Limb (tissue), 2 donors: ENCODE measurements at regions not wholly inside any gene's neighbourhood (a gene's known extent, or its start where the extent isn't known, plus 50 kb on each side); places are given as distances from the start of the nearest gene placed in this dataset.
A peak's percentile ranks its signal among the peaks of the same experiment; 100 is the strongest.

Source experiments
- DNase-seq, 2 donors: peaks; one replicate each; pipeline ENCODE4 v3.0.0-alpha.2; 2016; ENCODE audit errors: extremely low spot score in 2 of 2

DNA sequence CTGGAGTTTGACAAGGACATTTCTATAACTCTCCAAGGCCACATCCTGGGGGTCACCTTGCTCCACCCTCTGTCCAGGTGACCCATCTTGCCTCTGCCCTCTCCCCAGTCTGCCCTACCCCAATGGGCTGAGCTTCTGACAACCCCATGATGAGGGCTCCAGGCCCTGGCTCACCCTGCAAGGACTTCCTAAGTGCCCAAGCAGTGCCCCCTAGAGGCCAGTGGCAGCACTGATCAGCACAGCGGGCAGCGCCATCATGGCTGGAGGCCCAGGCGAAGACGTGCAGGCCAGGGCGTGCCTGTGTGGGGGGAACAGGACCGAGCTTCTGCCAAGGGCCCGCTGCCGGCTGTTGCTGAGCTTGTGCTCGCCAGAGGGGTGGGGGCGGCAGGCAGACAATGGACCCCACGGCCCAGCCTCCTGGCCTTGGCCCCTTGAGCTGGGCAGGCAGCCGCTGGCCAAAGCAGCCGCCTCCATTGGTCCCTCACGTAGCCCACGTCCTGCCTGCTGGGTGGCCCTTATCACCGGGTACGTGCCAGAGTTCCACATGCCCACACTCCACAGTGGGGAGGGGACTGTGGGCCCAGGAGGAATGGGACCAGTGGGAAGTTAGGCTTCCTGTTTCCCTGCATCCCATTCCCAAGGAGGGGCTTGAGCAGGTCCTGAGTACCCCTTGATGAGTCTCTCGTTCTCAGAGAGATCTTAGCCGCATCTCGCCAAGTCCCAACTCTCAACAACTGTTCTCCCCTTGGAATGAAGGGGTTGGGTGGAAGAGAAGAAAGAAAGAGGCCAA lies 64.3 kb downstream of the MRPL14 start:
- no peak for DNase-seq

DNA sequence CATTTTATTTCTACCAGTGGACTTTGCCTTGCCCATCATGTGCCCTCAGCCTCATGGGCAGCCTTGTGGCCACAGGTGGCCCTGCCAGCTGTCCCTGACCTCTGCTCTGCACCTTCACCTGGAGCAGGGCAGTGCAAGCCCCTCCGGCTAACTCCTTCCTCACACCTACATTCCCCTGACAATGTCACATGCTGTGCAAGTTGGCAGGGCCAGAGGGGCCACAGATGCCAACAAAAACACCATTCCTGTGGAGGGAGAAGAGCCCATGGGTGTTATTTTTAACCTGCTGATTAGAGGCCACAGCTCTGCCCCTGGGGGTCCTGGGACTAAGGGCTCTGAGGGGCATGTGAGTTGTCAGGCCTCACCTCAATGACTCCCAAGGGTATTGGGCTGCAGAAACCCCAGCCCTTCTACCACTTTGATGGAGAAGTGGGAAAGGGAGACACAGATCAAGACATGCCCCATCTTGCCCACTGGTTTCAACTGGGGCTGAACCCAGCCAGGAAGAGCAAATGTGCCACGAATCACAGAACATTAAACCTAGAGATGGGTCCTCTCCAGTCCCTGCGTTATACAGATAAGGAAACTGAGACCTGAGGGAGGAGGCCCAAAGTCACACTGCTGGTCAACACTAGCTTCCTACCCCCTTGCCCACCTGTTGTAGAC lies 65.0 kb downstream of the MRPL14 start:
- DNase-seq = no peak

DNA sequence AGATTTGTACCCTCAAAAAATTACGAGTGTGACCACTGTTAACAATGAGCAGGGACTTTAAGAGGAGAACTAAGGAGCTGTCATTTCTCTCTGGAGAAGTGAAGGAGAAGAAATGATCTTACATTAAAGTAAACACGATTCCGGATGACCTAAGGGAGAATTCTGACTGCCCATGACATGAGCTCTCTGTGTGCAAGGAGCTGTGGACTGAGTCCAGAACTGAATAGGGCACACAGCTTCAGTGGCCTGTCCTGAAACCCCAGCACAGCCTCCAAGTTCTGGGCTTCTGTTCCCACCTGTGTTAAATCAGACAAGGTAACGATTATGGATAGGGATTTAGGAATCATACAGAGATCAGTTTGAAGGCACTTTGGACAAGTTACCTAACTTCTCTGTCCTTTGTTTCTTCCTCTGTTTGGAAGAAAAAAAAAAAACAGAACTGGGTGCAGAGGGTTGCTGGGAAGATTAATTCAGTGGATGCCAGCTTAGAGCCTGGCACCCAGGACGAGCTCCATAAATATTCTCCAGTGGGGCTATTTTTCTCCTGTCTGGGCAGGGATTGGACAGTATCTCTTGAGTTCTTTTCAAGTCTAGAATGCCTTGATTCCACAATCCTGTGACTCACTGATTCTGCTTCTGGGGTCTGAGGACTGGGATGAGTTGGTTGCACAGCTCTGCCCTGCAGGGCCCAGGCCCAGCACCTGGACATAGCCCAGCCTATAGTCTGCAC lies 65.7 kb downstream of the MRPL14 start:
- no peak for DNase-seq

DNA sequence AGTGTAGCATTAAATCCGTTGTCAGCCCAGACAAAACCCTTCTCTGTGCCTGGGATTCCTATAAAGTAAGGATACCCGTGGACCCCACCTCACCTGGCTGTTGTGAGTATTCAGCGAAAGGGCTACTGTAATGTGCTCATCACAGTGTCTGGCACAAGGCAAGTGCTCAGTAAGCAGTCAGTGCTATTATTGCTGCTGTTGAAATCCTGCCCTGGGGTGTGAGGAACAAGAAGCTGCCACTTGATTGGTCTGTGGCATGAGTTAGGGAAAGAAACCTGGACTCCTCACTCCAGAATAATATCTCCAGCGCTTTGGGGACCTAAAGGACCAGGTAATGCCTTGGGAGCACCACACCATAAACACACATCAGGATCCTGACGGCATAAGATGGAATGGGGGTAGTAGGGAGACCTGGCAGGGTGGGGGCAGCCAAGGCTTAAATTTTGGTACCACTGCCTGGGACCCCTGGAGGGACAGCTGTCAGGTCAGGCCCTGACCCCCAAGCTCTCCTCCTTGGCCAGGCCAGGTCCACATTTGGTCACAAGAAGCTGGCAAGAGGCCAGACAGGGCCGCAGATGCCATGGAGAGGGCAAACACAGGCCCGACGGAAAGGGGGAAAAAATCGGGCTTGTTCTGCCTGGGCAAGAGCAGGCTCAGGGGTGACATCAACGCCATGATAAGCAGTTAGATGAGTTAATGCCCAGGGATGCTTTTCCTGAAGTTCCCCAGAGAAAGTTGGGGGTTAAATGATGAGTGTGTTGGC lies 66.5 kb downstream of the MRPL14 start:
- no peak for DNase-seq

DNA sequence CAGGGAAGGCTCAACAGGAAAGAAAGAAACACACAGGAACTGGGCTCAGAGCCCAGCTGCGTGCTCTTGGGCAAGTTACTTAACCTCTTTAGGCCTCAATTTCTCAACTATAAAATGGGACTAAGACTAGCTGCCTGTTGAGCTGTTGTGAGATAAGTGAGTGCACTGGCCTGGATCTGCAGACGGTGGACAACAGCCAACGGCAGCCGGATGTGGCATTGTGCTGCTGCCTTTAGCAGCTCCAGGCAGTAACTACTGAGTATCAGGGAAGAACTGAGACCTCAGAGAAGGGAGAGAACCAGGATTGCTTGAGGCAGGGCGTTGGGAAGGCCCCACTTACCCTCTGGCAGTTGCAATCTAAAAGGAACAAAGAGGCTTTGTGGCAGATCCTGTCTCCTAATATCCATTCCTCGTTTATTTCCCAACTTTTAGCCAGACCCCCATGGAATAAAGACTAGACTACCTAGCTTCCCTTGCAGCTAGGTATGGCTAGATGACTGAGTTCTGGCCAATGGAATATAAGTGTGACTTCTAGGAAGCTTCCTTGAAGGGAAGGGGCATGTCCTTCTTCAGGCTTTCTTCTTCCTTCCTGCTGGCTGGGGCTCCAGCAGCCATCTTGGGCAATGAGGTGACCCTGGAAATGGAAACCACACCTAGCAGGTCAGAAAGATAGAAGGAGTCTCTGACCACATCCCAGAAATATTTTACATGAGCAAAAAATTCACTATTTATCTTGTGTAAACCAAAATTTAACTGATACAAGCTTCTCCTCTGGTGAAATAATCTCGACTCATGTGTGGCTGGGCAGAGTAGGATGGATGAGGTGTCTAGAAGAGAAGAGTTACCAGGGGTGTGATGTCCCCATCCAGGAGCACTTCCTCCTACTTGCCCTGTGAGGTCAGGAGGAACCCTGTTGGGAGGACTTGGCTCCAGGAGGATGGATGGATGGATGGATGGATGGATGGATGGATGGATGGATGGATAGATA lies 67.6 kb downstream of the MRPL14 start:
- no peak for DNase-seq

DNA sequence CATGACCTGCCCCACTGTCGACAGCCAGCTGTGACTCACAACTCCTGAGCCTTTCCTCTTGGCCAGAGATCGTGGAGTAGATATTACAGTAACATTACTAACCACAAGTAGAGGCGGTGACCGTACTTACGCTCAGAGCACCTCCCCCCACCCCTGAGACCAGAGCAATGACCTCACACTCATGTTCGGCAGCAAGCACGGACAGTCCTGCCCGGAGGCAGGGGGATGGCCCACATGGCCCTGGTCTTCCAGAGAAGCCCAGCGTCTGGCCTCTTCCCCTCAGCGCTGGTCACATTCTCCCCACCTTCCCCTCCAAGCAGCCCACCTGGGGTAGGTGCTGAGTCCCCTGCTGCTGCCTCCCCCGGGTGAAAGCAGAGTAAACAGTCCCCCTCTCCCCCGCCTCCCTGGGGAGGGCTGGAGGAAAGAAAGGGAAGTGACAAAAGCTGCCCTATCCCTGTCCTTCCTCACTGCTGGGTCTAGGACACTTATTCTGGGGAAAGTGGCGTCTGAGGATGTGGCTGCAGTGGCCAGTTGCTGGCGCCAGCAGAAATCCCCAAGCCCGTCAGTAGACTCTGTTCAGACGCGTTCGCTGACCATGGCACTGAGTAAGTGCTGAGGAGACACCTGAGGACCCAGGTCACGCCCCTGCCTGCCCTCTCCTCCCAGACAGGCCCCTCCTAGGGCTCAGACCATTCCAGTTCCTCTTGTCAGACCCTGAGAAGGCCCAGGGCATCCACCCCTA lies 68.5 kb downstream of the MRPL14 start:
- peak in 1 of 2 donors; percentile 49 for DNase-seq

DNA sequence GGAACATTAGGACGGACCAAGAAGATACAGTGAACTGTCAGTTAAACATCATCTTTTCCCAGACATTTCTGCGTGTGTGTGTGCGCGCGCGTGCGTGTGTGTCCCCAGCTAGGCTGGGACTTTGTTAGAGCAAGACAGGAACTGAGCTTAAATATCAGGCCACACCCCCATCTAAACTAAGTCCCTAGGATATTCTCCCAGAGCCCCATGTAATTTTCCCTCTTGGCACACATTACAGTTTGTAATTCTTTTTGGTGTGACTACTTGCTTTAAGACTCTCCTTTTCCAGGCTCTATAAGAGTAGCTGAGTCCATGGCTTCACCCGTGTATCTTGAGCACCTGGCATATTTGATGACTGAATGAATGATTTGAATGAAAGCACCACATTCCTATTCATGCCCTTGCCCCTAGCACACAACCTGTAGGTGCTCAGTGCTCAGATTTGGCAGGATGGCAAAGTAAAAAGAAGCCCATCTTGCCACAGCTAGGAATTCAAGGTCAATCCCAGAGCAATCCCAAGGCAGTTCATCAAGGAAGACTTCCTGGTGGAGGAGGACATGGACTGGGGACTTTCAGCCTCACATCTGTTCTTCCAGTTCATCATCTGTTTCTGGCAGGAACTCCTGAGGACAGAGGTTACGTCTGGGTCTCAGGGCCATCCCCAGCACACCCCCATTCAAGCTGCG lies 69.2 kb downstream of the MRPL14 start:
- no peak for DNase-seq

DNA sequence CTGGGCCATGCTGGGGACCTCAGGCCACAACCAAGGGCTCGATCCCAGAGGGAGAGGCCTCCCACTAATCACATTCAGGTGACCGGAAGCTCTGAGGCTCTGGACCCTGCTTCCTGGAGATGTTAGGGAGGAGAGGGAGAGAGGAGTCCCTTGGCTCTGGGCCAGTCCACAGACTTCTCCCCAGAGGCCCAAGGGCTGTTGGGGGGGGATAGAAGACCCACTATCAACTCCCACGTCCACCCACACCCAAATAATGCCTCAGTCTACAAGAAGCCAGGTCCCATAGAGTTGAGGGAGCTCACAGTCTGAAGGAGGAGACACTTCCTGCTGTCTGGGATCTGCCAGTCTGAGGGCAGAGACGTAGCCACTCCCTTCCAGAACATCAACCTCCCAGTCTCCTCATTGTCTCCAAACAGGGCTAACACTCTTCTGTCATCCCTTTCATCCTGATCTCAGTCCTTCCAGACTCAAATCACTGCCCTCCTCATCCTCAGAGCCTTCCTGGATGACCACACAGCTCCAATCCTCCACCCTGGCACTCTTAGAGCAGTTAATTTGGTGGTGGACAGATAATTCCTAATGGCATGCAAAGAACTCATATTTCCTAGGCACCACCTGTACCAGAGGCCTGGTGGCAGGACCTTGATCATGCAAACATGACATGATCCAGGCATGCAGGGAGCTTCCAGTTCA lies 69.9 kb downstream of the MRPL14 start:
- DNase-seq = no peak

DNA sequence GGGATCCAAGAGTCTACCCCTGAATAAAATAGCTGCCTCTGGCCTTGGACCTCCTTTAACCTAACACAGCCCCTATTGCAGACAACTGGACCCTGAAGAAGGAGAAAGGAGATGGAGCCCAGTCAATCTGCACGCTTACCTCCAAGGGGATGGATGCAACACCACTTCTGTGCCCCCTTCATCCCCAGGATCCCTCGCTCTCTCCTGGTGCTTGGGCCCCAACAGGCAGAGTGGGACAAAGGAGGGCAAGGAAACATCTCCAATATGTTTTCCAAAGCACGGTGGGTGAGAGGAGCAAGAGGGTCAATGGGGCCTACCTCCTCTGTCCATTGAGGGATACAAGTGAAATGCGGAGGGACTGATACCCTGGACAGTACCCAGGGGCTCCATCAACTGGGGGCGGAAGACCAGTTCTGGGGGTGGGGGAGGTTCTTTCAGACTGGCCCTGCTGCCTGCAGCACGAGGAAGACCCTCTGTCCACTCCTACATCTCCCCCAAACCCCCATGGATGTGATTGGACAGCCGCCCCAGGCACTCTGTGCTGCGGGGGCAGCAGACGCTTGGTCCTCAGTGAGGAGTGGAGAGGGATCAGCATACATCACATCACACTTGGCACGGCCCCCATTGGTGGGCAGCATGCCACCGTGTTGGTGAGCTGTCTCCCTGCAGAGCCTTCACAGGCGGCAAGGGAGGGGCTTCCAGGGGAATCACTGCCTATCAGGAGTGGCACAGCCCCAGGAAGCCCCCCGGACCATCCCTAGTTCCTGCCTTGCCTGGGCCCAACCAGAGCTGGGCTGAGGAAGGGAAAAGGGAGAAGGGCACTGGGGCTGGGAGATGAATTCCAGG lies 70.6 kb downstream of the MRPL14 start:
- DNase-seq = peak in 1 of 2 donors; percentile 85

DNA sequence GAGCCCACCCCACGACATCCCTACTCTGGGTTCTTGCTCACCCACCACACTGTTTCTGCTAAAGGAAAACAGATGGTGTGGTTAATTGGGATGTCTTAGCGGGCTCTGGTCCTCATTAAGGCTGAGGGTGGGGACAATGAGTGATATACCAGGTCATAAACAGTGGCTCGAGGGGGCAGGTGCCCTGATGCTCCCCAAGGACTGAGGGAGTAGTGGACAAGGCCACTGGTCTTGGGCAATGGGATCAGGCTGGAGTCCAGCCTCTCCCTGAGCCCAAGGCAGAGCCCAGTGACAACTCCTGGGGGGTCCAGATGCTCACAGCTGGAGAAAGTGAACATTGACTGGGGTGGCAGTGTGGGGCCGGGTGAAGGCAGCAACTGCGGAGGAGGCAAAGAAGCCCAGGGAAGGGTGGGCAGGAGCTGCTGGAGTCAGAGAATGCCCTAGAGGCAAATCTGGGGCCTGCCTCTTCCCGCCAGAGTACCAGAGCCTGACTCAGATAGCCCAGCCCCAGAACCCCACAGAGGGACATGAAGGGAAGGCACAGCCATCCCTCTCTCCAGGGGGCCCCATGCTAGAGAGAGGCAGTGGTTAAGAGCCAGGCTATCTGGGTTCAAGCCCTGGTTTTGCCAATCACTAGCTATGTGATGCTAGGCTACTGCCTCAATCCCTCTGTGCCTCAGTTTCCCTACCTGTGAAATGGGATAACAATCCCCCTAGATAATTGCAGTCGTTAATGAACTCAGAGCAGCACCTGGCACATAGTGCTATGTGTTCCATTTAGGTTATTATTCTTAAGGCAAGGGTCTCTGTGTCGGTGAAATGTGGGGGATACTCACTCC lies 72.3 kb downstream of the MRPL14 start:
- DNase-seq = no peak

DNA sequence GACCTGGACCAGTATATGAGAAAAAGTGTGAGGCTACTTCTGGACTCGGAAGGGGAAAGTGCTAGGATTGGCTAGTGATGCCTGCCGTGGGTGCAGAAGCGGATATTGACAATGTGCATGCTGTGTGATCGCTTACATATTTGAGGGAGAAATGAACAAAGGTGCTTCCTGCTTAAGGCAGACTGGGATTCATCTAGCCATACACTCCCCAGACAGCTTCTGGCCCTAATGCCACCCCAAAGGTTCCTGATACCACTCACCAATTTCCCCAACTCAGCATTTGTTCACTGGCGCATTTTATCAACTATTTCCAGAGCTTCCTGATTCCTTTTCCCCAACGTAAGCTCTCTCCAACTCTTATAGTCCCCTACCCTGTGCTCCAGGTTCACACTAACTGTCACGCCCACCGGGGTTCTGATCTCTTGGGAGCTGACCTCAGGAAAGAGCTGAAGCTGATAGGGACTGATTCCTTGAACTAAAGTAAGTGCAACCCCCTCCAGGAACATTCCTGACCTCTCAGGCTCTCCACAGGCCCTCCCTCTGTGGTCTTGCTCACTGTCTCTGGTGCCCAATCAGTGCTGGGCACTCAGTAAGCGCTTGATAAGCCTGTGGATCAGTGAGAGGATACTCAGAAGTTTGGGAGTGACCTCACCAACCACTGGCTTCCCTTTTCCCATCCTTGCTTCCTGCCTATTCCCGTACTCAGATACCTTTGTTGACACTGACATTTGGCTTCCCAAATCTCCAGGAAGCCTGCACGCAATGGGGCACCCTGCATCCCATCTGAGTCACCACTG lies 73.3 kb downstream of the MRPL14 start:
- DNase-seq = no peak

DNA sequence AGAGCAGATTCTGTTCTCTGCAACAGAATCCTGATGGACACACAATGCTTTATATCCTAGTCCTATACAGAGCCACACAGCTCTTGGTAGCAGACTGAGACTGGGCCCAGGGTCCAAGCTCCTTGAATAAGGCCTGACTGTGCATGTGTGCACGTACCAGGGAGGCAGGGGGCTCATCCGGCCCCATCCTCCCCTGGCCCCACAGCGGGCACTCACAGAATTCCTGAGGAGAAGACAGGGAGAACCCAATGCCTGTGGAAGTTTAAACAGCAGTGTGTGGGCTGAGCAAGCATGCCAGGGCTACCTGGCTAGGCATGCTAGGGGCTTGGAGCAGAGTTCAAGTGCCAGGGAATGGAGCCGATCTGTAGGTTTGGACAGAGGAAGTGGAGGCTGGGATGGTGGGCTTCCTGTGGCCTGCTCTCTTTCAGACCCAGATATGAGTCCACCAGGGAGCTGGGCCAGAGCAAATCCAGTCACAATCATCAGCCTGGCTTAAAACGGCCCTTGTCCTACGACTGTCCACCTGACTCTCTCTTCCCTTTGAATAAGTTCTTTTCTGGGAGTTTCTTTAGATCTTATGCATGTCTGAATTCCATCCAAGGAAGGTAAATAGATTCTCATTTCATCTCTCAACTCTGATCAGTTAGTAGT lies 74.0 kb downstream of the MRPL14 start:
- DNase-seq = no peak

DNA sequence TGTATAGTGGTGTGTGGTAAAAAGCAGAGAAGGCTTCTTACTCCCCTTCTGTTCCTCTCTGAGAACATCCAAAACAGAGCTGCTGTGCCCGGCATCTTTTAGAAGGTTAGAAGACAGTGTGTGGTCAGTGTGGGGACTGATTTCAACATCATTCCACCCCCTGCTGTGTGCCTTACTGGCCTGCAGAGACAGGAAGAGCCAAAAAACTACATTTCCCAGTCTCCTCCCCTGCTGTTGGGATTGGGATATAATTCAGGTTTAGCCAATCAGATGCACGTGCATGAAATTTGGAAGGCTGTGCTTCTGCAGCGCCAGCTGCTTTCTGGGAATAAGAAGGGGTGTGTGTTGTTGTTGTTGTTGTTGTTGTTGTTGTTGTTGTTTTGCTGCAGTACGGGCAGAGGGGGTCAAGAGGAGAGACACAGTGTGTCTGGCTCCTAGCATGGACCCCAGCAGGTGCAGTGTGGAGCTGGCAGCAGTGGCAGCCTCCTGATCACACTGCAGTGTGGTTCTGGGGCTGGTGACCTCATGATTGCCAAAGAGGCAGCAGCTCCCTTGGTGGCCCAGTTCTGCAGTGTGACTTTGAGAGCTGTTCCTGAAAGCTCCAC lies 74.7 kb downstream of the MRPL14 start:
- DNase-seq = peak in 1 of 2 donors; percentile 53

DNA sequence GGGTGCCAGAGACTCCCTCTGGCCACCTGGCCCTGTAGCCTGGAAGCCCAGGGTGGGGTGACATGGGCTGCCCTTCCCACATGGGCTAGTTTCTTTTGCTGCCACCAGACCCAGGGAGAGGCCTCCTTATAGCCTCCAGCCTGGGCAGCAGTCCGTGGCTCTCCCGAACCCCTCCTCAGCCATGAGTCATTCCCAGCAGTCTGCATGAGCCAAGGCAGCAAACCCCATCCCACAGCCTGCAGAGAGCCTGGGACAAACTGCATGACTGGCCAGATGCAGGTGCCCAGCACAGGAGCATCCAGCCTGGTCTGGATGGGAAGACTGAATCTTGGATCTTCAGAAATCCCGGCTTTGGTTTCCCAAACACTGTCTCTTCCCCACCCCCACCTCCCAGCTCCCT lies 75.7 kb downstream of the MRPL14 start:
- no peak for DNase-seq
